ENCODE measurements at regions not wholly inside any gene's neighbourhood (a gene's known extent, or its start where the extent isn't known, plus 50 kb on each side); places are given as distances from the start of the nearest gene placed in this dataset.

DNA sequence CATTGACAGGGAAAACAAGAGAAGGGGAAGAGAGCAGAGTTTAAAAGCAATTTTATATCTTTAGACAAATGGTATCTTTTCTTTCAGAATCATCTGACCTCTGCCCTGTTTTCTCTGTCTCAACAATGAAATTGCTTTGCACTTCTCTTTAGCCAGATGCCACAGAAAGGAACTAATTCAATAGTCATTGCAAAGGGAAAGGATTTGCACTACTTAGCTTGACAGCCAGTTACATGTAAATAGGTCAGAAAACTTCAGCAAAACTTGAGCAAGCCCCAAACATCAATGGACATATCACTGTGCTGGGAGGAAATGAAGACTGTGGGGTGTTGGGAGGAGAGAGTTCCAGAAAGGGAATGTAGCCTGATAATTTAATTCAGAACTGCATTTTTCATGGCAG is 181.3 kb upstream of the FAM83B start:
- POLR2A ChIA-PET: no interaction called here
- Mint-ChIP-seq H3K36me3 (no peaks in the 10 kb centered on the region), H3K27ac (no peak overlapping the region), H3K4me3 (no peak overlapping the region), H3K9me3 (peaks cover 17% of the 10 kb centered on the region), H3K27me3 (no peaks in the 10 kb centered on the region), H3K4me1 (ENCODE audit: low read depth) (no peaks in the 10 kb centered on the region)
- CTCF ChIA-PET: no interaction called here
- DNase-seq: no peak
- intact Hi-C loops (cut with micrococcal nuclease): no loop called here

- Mint-ChIP-seq H3K9me3 (no peaks in the 10 kb centered on the region), H3K27me3 (no peaks in the 10 kb centered on the region), H3K4me3 (no peak overlapping the region), H3K27ac (no peak overlapping the region), H3K36me3 (no peaks in the 10 kb centered on the region), H3K4me1 (ENCODE audit: low read depth) (no peaks in the 10 kb centered on the region)
- ChIA-PET POLR2A (no interaction called here), CTCF (no interaction called here)
- intact Hi-C loops (cut with micrococcal nuclease): no loop called here
- no peak for DNase-seq
These were observed 166.0 kb upstream of the FAM83B start for GRCh38 chr6:54680531-54680930.

DNA sequence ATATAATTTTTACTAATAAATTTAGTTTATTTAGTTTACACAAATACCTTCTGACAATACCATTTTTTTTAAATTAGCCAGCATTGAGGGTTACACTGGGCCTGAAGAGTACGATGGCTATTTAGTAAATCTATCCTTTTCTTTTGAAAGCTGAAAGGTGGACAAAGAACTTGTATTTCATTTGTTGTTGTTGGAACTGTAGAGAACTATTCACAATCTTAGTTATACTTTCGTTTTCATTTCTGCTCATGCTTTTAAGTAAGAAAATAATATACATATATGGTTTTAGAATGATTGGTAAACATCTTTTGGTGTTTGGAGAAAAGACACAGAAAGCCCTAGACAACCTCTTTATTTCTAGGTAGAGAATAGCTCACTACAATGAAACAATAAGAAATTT is 165.3 kb upstream of the FAM83B start:
- ChIA-PET CTCF (no interaction called here), POLR2A (no interaction called here)
- Mint-ChIP-seq H3K9me3 (no peaks in the 10 kb centered on the region), H3K27me3 (no peaks in the 10 kb centered on the region), H3K36me3 (no peaks in the 10 kb centered on the region), H3K4me1 (ENCODE audit: low read depth) (no peaks in the 10 kb centered on the region), H3K4me3 (no peak overlapping the region), H3K27ac (no peak overlapping the region)
- DNase-seq: no peak
- intact Hi-C loops (cut with micrococcal nuclease): no loop called here

GRCh38 chr6:54681987-54682386 is 164.6 kb upstream of the FAM83B start:
- Mint-ChIP-seq H3K27ac (no peak overlapping the region), H3K4me3 (no peak overlapping the region), H3K4me1 (ENCODE audit: low read depth) (no peaks in the 10 kb centered on the region), H3K36me3 (no peaks in the 10 kb centered on the region), H3K27me3 (no peaks in the 10 kb centered on the region), H3K9me3 (peaks cover 3% of the 10 kb centered on the region)
- POLR2A ChIA-PET: no interaction called here
- no peak for DNase-seq
- CTCF ChIA-PET: no interaction called here
- intact Hi-C loops (cut with micrococcal nuclease): no loop called here

GRCh38 chr6:54689620-54690019 is 157.0 kb upstream of the FAM83B start:
- ChIA-PET CTCF (no interaction called here), POLR2A (no interaction called here)
- intact Hi-C loops (cut with micrococcal nuclease): no loop called here
- Mint-ChIP-seq H3K9me3 (peaks cover 3% of the 10 kb centered on the region), H3K27ac (no peak overlapping the region), H3K4me1 (ENCODE audit: low read depth) (no peaks in the 10 kb centered on the region), H3K36me3 (no peaks in the 10 kb centered on the region), H3K27me3 (no peaks in the 10 kb centered on the region), H3K4me3 (no peak overlapping the region)
- DNase-seq: no peak

- Mint-ChIP-seq H3K9me3 (peaks cover 3% of the 10 kb centered on the region), H3K27me3 (no peaks in the 10 kb centered on the region), H3K36me3 (no peaks in the 10 kb centered on the region), H3K27ac (no peak overlapping the region), H3K4me1 (ENCODE audit: low read depth) (no peaks in the 10 kb centered on the region), H3K4me3 (no peak overlapping the region)
- POLR2A ChIA-PET: no interaction called here
- no peak for DNase-seq
- intact Hi-C loops (cut with micrococcal nuclease): no loop called here
- CTCF ChIA-PET: no interaction called here
These were observed 156.0 kb upstream of the FAM83B start for GRCh38 chr6:54690596-54690995.

DNA sequence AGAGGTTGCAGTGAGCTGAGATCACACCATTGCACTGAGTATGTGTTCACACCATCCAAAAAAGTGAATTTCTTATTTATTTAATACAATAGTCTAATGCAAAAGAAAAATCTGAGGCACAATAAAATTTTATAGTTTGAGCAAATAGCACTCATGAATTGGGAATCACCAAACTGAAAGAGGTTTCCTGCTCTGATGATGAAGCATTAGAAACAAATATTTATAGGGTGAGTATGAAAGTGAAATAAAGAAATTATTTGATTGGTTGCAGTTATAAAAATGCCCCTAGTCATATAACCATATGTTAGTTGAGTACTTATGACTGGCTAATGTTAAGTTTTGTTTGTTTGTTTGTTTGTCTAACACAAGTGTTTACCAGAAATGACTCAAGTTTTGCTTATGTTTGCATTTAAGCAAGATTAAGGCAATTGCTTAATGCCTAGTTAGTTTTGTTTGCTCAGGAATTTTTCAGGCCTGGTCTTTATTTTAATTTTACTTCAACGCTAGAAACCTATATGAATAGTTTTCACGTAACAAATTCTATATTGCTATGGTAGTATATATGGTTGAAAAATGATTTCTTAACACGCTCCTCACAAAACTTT is 151.5 kb upstream of the FAM83B start:
- Mint-ChIP-seq H3K27ac (no peak overlapping the region), H3K4me3 (no peak overlapping the region), H3K4me1 (ENCODE audit: low read depth) (no peaks in the 10 kb centered on the region), H3K27me3 (no peaks in the 10 kb centered on the region), H3K36me3 (no peaks in the 10 kb centered on the region), H3K9me3 (peaks cover 2% of the 10 kb centered on the region)
- intact Hi-C loops (cut with micrococcal nuclease): no loop called here
- no peak for DNase-seq
- ChIA-PET CTCF (no interaction called here), POLR2A (no interaction called here)

DNA sequence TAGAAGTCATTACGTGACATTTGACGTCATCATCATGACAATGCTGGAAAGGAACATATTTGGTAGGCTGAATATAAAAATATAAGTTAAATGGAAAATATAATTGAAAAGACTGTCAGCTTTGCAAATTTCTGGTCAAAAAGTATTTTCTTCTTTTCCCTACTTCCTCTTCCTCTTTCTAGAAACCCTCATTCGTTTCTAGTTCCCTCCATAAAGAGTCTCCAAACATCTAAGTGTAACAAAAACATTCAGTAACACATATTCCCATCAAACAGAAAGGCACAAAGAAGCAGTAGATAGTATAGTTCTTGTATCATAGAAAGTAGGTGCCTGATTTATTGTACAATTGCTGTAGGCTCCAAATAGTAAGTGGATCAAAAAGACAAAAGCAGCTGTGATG is 150.8 kb upstream of the FAM83B start:
- CTCF ChIA-PET: no interaction called here
- peaks cover 2% of the 10 kb centered on the region for H3K9me3 Mint-ChIP-seq
- H3K27me3 Mint-ChIP-seq: no peaks in the 10 kb centered on the region
- no peaks in the 10 kb centered on the region for H3K4me1 Mint-ChIP-seq (ENCODE audit: low read depth)
- no peak overlapping the region for H3K4me3 Mint-ChIP-seq
- H3K36me3 Mint-ChIP-seq: no peaks in the 10 kb centered on the region
- H3K27ac Mint-ChIP-seq: no peak overlapping the region
- intact Hi-C loops (cut with micrococcal nuclease): no loop called here
- POLR2A ChIA-PET: no interaction called here
- no peak for DNase-seq

- intact Hi-C loops (cut with micrococcal nuclease): no loop called here
- ChIA-PET POLR2A (no interaction called here), CTCF (interaction anchor here (1.0 kb wide), 1 partner anchor 21 kb away, joined by 6 read pairs; no protein-coding TSS in a partner anchor)
- Mint-ChIP-seq H3K27ac (no peak overlapping the region), H3K36me3 (no peaks in the 10 kb centered on the region), H3K9me3 (peaks cover 2% of the 10 kb centered on the region), H3K4me3 (no peak overlapping the region), H3K27me3 (no peaks in the 10 kb centered on the region), H3K4me1 (ENCODE audit: low read depth) (no peaks in the 10 kb centered on the region)
- no peak for DNase-seq
These were observed 149.1 kb upstream of the FAM83B start for GRCh38 chr6:54697424-54697823.

DNA sequence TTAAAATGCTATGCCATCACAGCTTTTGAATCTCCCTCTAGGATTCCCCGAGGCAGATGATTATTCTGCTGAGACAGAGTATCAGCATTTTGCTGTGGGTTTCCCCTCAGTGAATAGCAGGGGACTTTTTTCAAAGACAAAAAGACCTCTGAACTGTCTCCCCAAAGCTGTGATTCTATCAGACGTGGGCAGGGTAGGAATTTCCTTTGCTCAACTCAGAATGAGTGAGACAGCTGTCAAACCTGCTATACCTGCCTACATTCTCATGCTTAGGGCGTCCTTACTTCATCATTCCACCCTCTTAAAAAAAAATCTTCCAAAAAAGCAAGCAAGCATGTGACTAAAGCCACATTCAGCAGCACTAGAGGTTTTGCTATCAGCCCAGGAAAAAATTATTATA is 147.6 kb upstream of the FAM83B start:
- Mint-ChIP-seq H3K4me1 (ENCODE audit: low read depth) (no peaks in the 10 kb centered on the region), H3K27me3 (no peaks in the 10 kb centered on the region), H3K4me3 (no peak overlapping the region), H3K27ac (no peak overlapping the region), H3K9me3 (peaks cover 4% of the 10 kb centered on the region), H3K36me3 (no peaks in the 10 kb centered on the region)
- CTCF ChIA-PET: interaction anchor here (1.3 kb wide), 1 partner anchor 19 kb away, joined by 5 read pairs; no protein-coding TSS in a partner anchor
- intact Hi-C loops (cut with micrococcal nuclease): no loop called here
- POLR2A ChIA-PET: no interaction called here
- DNase-seq: no peak

DNA sequence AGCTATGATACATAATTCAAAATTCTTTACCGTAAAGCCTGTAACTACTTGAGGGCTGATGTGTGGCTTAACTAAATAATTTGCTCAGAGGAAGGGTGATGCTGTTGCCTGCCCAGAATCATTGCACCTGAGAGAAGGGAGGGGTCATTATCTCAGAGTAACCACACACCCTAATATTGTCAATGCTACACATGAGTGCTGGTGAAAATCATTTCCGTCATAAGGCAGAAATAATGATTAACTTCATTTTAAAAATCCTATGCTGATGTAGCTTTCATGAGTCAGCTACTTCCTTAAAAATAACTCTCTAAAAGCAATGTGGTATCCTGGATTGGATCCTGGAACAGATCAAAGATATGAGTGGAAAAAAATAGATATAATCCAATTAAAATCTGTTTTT is 146.4 kb upstream of the FAM83B start:
- intact Hi-C loops (cut with micrococcal nuclease): no loop called here
- H3K27ac Mint-ChIP-seq: no peak overlapping the region
- peaks cover 4% of the 10 kb centered on the region for H3K9me3 Mint-ChIP-seq
- H3K27me3 Mint-ChIP-seq: no peaks in the 10 kb centered on the region
- H3K36me3 Mint-ChIP-seq: no peaks in the 10 kb centered on the region
- ChIA-PET CTCF (interaction anchor here (1.0 kb wide), 1 partner anchor 18 kb away, joined by 3 read pairs; no protein-coding TSS in a partner anchor), POLR2A (no interaction called here)
- no peak overlapping the region for H3K4me3 Mint-ChIP-seq
- DNase-seq: no peak
- no peaks in the 10 kb centered on the region for H3K4me1 Mint-ChIP-seq (ENCODE audit: low read depth)

- ChIA-PET POLR2A (no interaction called here), CTCF (no interaction called here)
- H3K9me3 Mint-ChIP-seq: peaks cover 2% of the 10 kb centered on the region
- intact Hi-C loops (cut with micrococcal nuclease): no loop called here
- no peak overlapping the region for H3K27ac Mint-ChIP-seq
- no peak for DNase-seq
- no peaks in the 10 kb centered on the region for H3K4me1 Mint-ChIP-seq (ENCODE audit: low read depth)
- no peaks in the 10 kb centered on the region for H3K27me3 Mint-ChIP-seq
- no peaks in the 10 kb centered on the region for H3K36me3 Mint-ChIP-seq
- H3K4me3 Mint-ChIP-seq: no peak overlapping the region
These were observed 143.8 kb upstream of the FAM83B start for GRCh38 chr6:54702772-54703171.

DNA sequence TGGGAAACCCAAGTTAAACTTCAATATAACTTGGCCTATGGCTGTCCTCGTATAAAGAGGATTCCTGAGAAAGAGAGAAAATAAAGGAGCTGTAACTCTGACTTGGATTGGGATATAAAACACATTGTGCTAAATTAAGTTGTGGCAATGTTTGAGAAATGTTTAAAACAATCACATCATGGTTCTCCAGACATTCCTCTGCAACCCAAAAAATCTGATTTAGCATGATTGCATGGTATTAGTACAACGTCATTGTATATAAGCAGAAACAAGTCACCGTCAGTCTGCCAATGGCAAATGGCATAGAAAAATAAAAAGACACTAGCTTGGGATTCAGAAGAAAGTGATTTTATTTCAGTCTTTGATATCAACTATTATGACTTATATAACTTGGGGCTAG is 140.2 kb upstream of the FAM83B start:
- Mint-ChIP-seq H3K4me1 (ENCODE audit: low read depth) (no peaks in the 10 kb centered on the region), H3K27ac (no peak overlapping the region), H3K4me3 (no peak overlapping the region), H3K9me3 (peaks cover 2% of the 10 kb centered on the region), H3K36me3 (no peaks in the 10 kb centered on the region), H3K27me3 (no peaks in the 10 kb centered on the region)
- DNase-seq: no peak
- intact Hi-C loops (cut with micrococcal nuclease): no loop called here
- ChIA-PET CTCF (interaction anchor here (3.3 kb wide), 1 partner anchor 12 kb away, joined by 14 read pairs; no protein-coding TSS in a partner anchor), POLR2A (no interaction called here)

All from activated CD4-positive, alpha-beta memory T cell treated with anti-CD3 and anti-CD28 coated beads for 36 hours (primary cell).